ENCODE measurements at regions not wholly inside any gene's neighbourhood (a gene's known extent, or its start where the extent isn't known, plus 50 kb on each side); places are given as distances from the start of the nearest gene placed in this dataset.

GRCh38 chr2:22703286-22703920 lies 681.6 kb upstream of the KLHL29 start:
- Histone ChIP-seq H2AFZ (no peak overlapping the region), H3K4me2 (ENCODE audit: low read length) (no peak overlapping the region), H3K4me1 (no peaks in the 10 kb centered on the region), H3K27ac (no peak overlapping the region), H3K27me3 (ENCODE audit: control insufficient read depth, insufficient read depth, low read length) (no peaks in the 10 kb centered on the region), H3K36me3 (ENCODE audit: control insufficient read depth, insufficient read depth, low read length) (no peaks in the 10 kb centered on the region), H3K4me3 (ENCODE audit: low read depth, low read length) (no peak overlapping the region), H3K9ac (no peak overlapping the region), H3K9me3 (ENCODE audit: control insufficient read depth, low read length) (no peaks in the 10 kb centered on the region), H3K79me2 (no peaks in the 10 kb centered on the region)
- TF ChIP-seq CTCF (IDR thresholded peaks at IDR 0.05): no peak

DNA sequence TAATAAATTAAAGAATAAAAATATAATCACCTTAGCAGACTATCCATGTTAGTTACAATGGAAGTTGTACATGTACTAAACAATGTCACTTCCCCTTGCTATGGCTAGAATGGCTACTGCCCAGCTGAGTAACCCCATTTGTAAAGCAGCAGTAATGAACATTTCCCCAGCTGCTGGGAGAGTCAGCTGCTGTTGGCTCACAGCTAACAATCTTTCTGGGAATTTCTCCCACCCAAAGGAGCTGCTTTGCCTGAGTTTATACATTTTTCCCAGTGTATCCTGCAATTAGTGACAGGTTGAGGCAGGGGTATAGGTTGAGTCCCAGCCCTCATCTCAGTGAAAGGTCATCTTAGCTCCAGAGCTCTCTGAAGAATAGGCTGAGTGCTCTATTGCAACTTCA lies 665.6 kb upstream of the KLHL29 start:
- no peak for TF ChIP-seq CTCF (IDR thresholded peaks at IDR 0.05)
- no peaks in the 10 kb centered on the region for H3K36me3 ChIP-seq (ENCODE audit: control insufficient read depth, insufficient read depth, low read length)
- H3K79me2 ChIP-seq: no peaks in the 10 kb centered on the region
- H3K27me3 ChIP-seq (ENCODE audit: control insufficient read depth, insufficient read depth, low read length): no peaks in the 10 kb centered on the region
- H3K9ac ChIP-seq: no peak overlapping the region
- H3K4me3 ChIP-seq (ENCODE audit: low read depth, low read length): no peak overlapping the region
- no peaks in the 10 kb centered on the region for H3K4me1 ChIP-seq
- no peak overlapping the region for H3K4me2 ChIP-seq (ENCODE audit: low read length)
- H3K9me3 ChIP-seq (ENCODE audit: control insufficient read depth, low read length): no peaks in the 10 kb centered on the region
- no peak overlapping the region for H2AFZ ChIP-seq
- H3K27ac ChIP-seq: no peak overlapping the region

DNA sequence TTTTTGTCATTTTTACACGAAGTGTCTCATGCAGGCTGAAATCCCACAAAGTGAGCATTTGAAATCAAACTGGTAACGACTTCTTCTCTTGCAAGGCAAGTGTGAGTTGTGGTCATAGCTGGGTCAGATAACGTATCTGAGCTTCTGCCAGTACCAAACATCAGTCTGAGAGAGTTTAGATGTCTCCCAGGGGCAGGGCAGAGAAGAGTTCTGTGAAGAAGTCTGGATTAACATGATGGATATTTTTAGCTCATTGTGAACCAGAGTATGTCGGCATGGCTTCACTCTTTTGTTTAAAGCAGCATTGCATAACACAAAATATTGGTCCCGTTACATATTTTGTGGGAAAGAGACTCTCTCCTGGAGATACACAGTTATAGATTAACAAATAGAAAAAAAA lies 655.5 kb upstream of the KLHL29 start:
- Histone ChIP-seq H3K79me2 (no peaks in the 10 kb centered on the region), H3K4me1 (no peaks in the 10 kb centered on the region), H3K4me3 (ENCODE audit: low read depth, low read length) (no peak overlapping the region), H3K9me3 (ENCODE audit: control insufficient read depth, low read length) (no peaks in the 10 kb centered on the region), H3K4me2 (ENCODE audit: low read length) (no peak overlapping the region), H3K27ac (no peak overlapping the region), H3K9ac (no peak overlapping the region), H2AFZ (no peak overlapping the region), H3K27me3 (ENCODE audit: control insufficient read depth, insufficient read depth, low read length) (no peaks in the 10 kb centered on the region), H3K36me3 (ENCODE audit: control insufficient read depth, insufficient read depth, low read length) (no peaks in the 10 kb centered on the region)
- TF ChIP-seq CTCF (IDR thresholded peaks at IDR 0.05): no peak

DNA sequence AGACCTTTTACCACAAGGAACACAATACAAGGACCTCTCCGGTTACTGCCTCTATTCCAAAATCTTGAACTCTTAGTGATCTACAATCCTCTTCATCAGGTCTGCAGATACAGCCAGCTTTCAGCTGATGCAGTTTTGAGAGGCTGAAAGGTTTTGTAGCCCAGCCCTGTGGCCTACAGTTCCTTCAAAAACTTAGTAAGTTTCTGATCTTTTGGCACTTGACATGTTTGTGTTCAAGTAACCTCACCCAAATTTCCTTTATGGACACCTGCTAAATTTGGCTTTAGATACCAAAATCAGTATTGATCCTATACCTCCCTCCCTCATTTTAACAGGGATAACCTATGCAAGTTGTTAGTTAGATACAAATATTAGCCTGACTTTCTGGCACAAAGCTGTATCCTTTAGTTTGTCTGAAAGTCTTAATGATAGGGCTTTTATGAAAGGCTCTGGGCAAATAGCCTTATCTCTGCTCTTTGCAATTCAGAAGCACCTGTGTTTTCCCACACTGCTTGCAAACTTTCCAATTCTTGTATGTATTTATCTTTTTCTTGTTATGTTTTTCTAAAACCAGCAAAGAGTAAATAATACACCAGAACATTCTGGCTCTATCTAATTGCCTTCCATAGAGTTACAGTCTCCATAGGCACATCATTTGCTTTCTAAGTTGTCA lies 650.5 kb upstream of the KLHL29 start:
- no peak overlapping the region for H3K4me3 ChIP-seq (ENCODE audit: low read depth, low read length)
- no peak overlapping the region for H3K27ac ChIP-seq
- no peak overlapping the region for H3K9ac ChIP-seq
- no peak overlapping the region for H2AFZ ChIP-seq
- no peaks in the 10 kb centered on the region for H3K79me2 ChIP-seq
- H3K36me3 ChIP-seq (ENCODE audit: control insufficient read depth, insufficient read depth, low read length): no peaks in the 10 kb centered on the region
- no peaks in the 10 kb centered on the region for H3K4me1 ChIP-seq
- no peaks in the 10 kb centered on the region for H3K9me3 ChIP-seq (ENCODE audit: control insufficient read depth, low read length)
- H3K27me3 ChIP-seq (ENCODE audit: control insufficient read depth, insufficient read depth, low read length): no peaks in the 10 kb centered on the region
- TF ChIP-seq CTCF (IDR thresholded peaks at IDR 0.05): no peak
- no peak overlapping the region for H3K4me2 ChIP-seq (ENCODE audit: low read length)

DNA sequence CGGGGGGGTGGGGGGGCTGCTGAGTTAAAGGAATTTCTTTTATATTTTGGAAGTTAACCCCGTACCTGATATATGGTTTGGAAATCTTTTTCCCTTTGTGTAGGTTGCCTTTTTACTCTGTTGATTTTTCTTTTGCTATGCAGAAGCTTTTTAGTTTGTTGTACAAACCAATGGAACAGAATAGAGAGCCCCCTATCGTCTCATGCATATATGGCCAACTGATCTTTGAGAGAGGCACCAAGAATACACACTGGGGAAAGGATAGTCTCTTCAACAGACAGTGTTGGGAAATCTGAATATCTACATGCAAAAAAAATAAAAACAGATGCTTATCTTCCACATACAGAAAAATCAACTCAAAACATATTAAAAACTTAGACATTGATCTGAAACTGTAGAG lies 647.8 kb upstream of the KLHL29 start:
- Histone ChIP-seq H3K9me3 (ENCODE audit: control insufficient read depth, low read length) (no peaks in the 10 kb centered on the region), H3K36me3 (ENCODE audit: control insufficient read depth, insufficient read depth, low read length) (no peaks in the 10 kb centered on the region), H3K27ac (no peak overlapping the region), H3K9ac (no peak overlapping the region), H3K27me3 (ENCODE audit: control insufficient read depth, insufficient read depth, low read length) (no peaks in the 10 kb centered on the region), H3K4me3 (ENCODE audit: low read depth, low read length) (no peak overlapping the region), H3K79me2 (no peaks in the 10 kb centered on the region), H2AFZ (no peak overlapping the region), H3K4me2 (ENCODE audit: low read length) (no peak overlapping the region), H3K4me1 (no peaks in the 10 kb centered on the region)
- TF ChIP-seq CTCF (IDR thresholded peaks at IDR 0.05): no peak

Data from parathyroid adenoma (tissue), 2 donors.